ENCODE measurements at regions not wholly inside any gene's neighbourhood (a gene's known extent, or its start where the extent isn't known, plus 50 kb on each side); places are given as distances from the start of the nearest gene placed in this dataset.
"Not testable (repeated sequence)": the region's sequence is repeated elsewhere in the genome, so short reads cannot be mapped to it uniquely, and the experiment has no call there.

- DNase-seq: no peak
Measured at GRCh38 chr10:78664929-78665553, 403.7 kb upstream of the ZMIZ1 start.

- no peak for DNase-seq
Measured at GRCh38 chr10:78672918-78673317, 395.8 kb upstream of the ZMIZ1 start.

GRCh38 chr10:78681141-78681540 is 387.6 kb upstream of the ZMIZ1 start:
- DNase-seq: not testable (repeated sequence)

GRCh38 chr10:78681986-78682385 is 386.8 kb upstream of the ZMIZ1 start:
- DNase-seq: not testable (repeated sequence)

GRCh38 chr10:78684947-78685346 is 383.8 kb upstream of the ZMIZ1 start:
- no peak for DNase-seq

GRCh38 chr10:78685466-78686103 is 383.2 kb upstream of the ZMIZ1 start:
- DNase-seq: no peak

- DNase-seq: no peak
Measured at GRCh38 chr10:78686444-78687060, 382.2 kb upstream of the ZMIZ1 start.

GRCh38 chr10:78687626-78688025 is 381.1 kb upstream of the ZMIZ1 start:
- no peak for DNase-seq

- DNase-seq: no peak
Measured at GRCh38 chr10:78688230-78688900, 380.4 kb upstream of the ZMIZ1 start.

- DNase-seq: no peak
Measured at GRCh38 chr10:78688901-78689583, 379.7 kb upstream of the ZMIZ1 start.

- no peak for DNase-seq
Measured at GRCh38 chr10:78689584-78689935, 379.2 kb upstream of the ZMIZ1 start.

- DNase-seq: no peak
Measured at GRCh38 chr10:78690354-78691111, 378.2 kb upstream of the ZMIZ1 start.

GRCh38 chr10:78691301-78692030 is 377.3 kb upstream of the ZMIZ1 start:
- DNase-seq: no peak

- DNase-seq: no peak
Measured at GRCh38 chr10:78692071-78692470, 376.7 kb upstream of the ZMIZ1 start.

- DNase-seq: no peak
Measured at GRCh38 chr10:78695846-78696245, 372.9 kb upstream of the ZMIZ1 start.

GRCh38 chr10:78696791-78697395 is 371.9 kb upstream of the ZMIZ1 start:
- no peak for DNase-seq

GRCh38 chr10:78699971-78700370 is 368.8 kb upstream of the ZMIZ1 start:
- no peak for DNase-seq

- DNase-seq: no peak
Measured at GRCh38 chr10:78700413-78700812, 368.4 kb upstream of the ZMIZ1 start.

- DNase-seq: no peak
Measured at GRCh38 chr10:78700816-78701520, 367.8 kb upstream of the ZMIZ1 start.

- no peak for DNase-seq
Measured at GRCh38 chr10:78702186-78702585, 366.6 kb upstream of the ZMIZ1 start.

GRCh38 chr10:78702876-78703275 is 365.9 kb upstream of the ZMIZ1 start:
- no peak for DNase-seq

Measured in stimulated activated CD4-positive, alpha-beta T cell treated with anti-CD3 and anti-CD28 coated beads, Interleukin-4, amount 100 ng/mL, for 24 hours (primary cell).